Neutrophil (primary cell): ENCODE measurements at regions not wholly inside any gene's neighbourhood (a gene's known extent, or its start where the extent isn't known, plus 50 kb on each side); places are given as distances from the start of the nearest gene placed in this dataset.

Source experiments
- H3K27ac ChIP-seq: fragments of 200-600 bp; sonication (generic); 2 replicates; pipeline ENCODE4 v1.5.1; 2016; ENCODE audit warnings: mild to moderate bottlenecking, moderate library complexity
- H3K27me3 ChIP-seq: fragments of 200-600 bp; sonication (generic); 2 replicates; pipeline ENCODE4 v1.6.0; 2016; ENCODE audit warnings: mild to moderate bottlenecking
- H3K36me3 ChIP-seq: fragments of 200-600 bp; sonication (generic); 2 replicates; pipeline ENCODE4 v1.5.1; 2017
- H3K4me1 ChIP-seq, 2 experiments: fragments of 200-600 bp in 1 of 2; sonication (generic) in 1 of 2; 1 replicate in 1 of 2; 2 replicates in 1 of 2; pipeline versions ENCODE4 v1.5.1 to v1.6.1; 2013 to 2016; ENCODE audit warnings: low read depth in 1 of 2, low read length in 1 of 2, mild to moderate bottlenecking in 1 of 2, moderate library complexity in 1 of 2; ENCODE audit not compliant: control insufficient read depth in 1 of 2, insufficient read depth in 1 of 2
- H3K4me3 ChIP-seq, 2 experiments: fragments of 200-600 bp in 1 of 2; sonication (generic) in 1 of 2; 1 replicate in 1 of 2; 2 replicates in 1 of 2; pipeline ENCODE4 v1.5.1; 2013 to 2016; ENCODE audit warnings: low read depth in 1 of 2, low read length in 1 of 2, mild to moderate bottlenecking in 1 of 2, moderate library complexity in 1 of 2
- H3K9me3 ChIP-seq: fragments of 200-600 bp; sonication (generic); 2 replicates; pipeline ENCODE4 v1.5.1; 2016
- CTCF ChIP-seq: fragments of 200-600 bp; sonication (generic); IDR thresholded peaks from 2 replicates; pipeline ENCODE4 v1.5.1; 2016; ENCODE audit warnings: antibody characterized with exemption

GRCh38 chr18:44035554-44035953, 645.1 kb upstream of the SETBP1 start:
- H3K36me3 ChIP-seq: no peaks in the 10 kb centered on the region
- no peaks in the 10 kb centered on the region for H3K4me1 ChIP-seq
- no peak overlapping the region for H3K27ac ChIP-seq
- H3K4me3 ChIP-seq: no peak overlapping the region
- TF ChIP-seq CTCF: no peak
- no peaks in the 10 kb centered on the region for H3K9me3 ChIP-seq
- H3K27me3 ChIP-seq: no peaks in the 10 kb centered on the region

GRCh38 chr18:44036501-44036900, 644.2 kb upstream of the SETBP1 start:
- Histone ChIP-seq H3K27ac (no peak overlapping the region), H3K4me1 (no peaks in the 10 kb centered on the region), H3K4me3 (no peak overlapping the region), H3K36me3 (no peaks in the 10 kb centered on the region), H3K9me3 (no peaks in the 10 kb centered on the region), H3K27me3 (no peaks in the 10 kb centered on the region)
- no peak for TF ChIP-seq CTCF

GRCh38 chr18:44039216-44039615, 641.5 kb upstream of the SETBP1 start:
- Histone ChIP-seq H3K27ac (no peak overlapping the region), H3K36me3 (no peaks in the 10 kb centered on the region), H3K4me3 (no peak overlapping the region), H3K9me3 (no peaks in the 10 kb centered on the region), H3K27me3 (no peaks in the 10 kb centered on the region), H3K4me1 (no peaks in the 10 kb centered on the region)
- TF ChIP-seq CTCF: no peak

DNA sequence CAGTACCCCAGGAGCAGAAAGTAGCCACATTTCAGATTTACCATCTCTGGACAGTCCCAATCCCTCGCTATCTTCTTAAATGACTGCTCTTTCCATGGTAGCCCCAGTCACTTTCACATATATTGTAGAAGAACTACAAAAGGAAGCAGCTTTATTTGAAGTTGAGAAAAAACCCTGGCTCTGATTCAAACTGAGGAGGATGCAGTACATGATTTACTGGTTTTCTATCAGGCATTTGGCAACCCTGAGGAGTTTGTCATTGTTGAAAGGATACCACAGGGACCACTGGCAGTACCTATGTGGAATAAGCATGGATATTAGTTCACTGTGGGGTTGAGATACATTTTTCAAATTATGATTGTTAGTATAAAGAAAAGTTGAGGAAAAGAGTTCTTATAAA, 640.9 kb upstream of the SETBP1 start:
- Histone ChIP-seq H3K27ac (no peak overlapping the region), H3K36me3 (no peaks in the 10 kb centered on the region), H3K27me3 (no peaks in the 10 kb centered on the region), H3K9me3 (no peaks in the 10 kb centered on the region), H3K4me3 (no peak overlapping the region), H3K4me1 (no peaks in the 10 kb centered on the region)
- TF ChIP-seq CTCF: no peak

GRCh38 chr18:44041553-44041952, 639.1 kb upstream of the SETBP1 start:
- Histone ChIP-seq H3K4me3 (no peak overlapping the region), H3K4me1 (no peaks in the 10 kb centered on the region), H3K9me3 (no peaks in the 10 kb centered on the region), H3K27me3 (no peaks in the 10 kb centered on the region), H3K27ac (no peak overlapping the region), H3K36me3 (no peaks in the 10 kb centered on the region)
- TF ChIP-seq CTCF: no peak

DNA sequence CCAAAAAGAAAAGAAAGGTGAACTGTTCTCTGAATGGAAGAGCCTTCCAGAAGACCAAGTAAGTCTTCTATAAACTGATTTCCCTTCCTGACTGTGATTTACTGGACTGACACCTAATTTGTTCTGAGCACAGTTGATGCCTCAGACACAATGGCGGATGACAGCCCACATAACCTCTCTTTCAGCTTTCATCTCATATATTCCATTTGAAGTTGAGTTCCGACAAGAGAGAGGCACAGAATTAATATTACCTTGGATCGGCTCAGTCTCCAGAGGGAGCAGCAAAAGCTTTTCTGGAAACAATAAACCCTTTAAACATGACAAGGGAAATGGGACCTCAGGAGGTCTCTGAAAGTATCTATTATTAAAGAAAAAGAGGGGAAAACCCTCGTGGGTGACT, 638.7 kb upstream of the SETBP1 start:
- no peak overlapping the region for H3K27ac ChIP-seq
- H3K9me3 ChIP-seq: no peaks in the 10 kb centered on the region
- H3K4me3 ChIP-seq: no peak overlapping the region
- no peaks in the 10 kb centered on the region for H3K27me3 ChIP-seq
- H3K4me1 ChIP-seq: no peaks in the 10 kb centered on the region
- H3K36me3 ChIP-seq: no peaks in the 10 kb centered on the region
- TF ChIP-seq CTCF: no peak
